Breast epithelium (tissue), 4 donors: ENCODE measurements at regions not wholly inside any gene's neighbourhood (a gene's known extent, or its start where the extent isn't known, plus 50 kb on each side); places are given as distances from the start of the nearest gene placed in this dataset.

Experiments used
- DNase-seq, 2 donors: peaks; one replicate each; pipeline ENCODE4 v3.0.0-alpha.2; 2019; ENCODE audit warnings: low spot score in 2 of 2
- H3K27ac ChIP-seq, 2 donors: fragments of 200-600 bp; sonication (generic) in 1 of 2; one replicate each; pipeline ENCODE4 v1.5.1; 2016 to 2019; ENCODE audit warnings: mild to moderate bottlenecking in 1 of 2
- H3K27me3 ChIP-seq, 2 donors: fragments of 200-600 bp; sonication (generic) in 1 of 2; one replicate each; pipeline versions ENCODE4 v1.5.1 to v1.6.0; 2017 to 2019; ENCODE audit warnings: control low read depth in 1 of 2, mild to moderate bottlenecking in 1 of 2
- H3K36me3 ChIP-seq: fragments of 200-600 bp; one replicate; pipeline ENCODE4 v1.5.1; 2019
- H3K4me1 ChIP-seq, 2 donors: fragments of 200-600 bp; sonication (generic); one replicate each; pipeline ENCODE4 v1.5.1; 2016 to 2019; ENCODE audit warnings: control low read depth in 1 of 2
- H3K4me3 ChIP-seq, 3 donors: fragments of 200-600 bp; sonication (generic); 1 replicate in 2 of 3; 2 replicates in 1 of 3; pipeline ENCODE4 v1.5.1; 2016 to 2019; ENCODE audit warnings: mild to moderate bottlenecking in 3 of 3, moderate library complexity in 2 of 3
- H3K9me3 ChIP-seq, 2 donors: fragments of 200-600 bp; sonication (generic) in 1 of 2; one replicate each; pipeline ENCODE4 v1.5.1; 2016 to 2019; ENCODE audit warnings: control low read depth in 1 of 2
- POLR2A ChIP-seq: fragments of 450-650 bp; IDR thresholded peaks from one replicate; pipeline ENCODE4 v1.6.1; 2016; ENCODE audit warnings: antibody characterized with exemption, mild to moderate bottlenecking, moderate library complexity
- POLR2AphosphoS5 ChIP-seq, 3 donors: sonication (generic); formaldehyde crosslinking; IDR thresholded peaks; one replicate each; pipeline ENCODE4 v1.6.1; 2017; ENCODE audit warnings: antibody characterized with exemption in 3 of 3
- intact Hi-C: fragments of 100-400 bp; cut with DNase I; formaldehyde crosslinking; loops from one replicate; pipeline ENCODE4 v1.15.1; 2023; ENCODE audit warnings: low total_unique reads
- TF ChIP-seq, protein P1 (sequence below), 3 donors: fragments of 450-650 bp; IDR thresholded peaks; one replicate each; pipeline ENCODE4 v1.5.1; 2016 to 2017; ENCODE audit warnings: antibody characterized with exemption in 3 of 3, mild to moderate bottlenecking in 3 of 3, moderate library complexity in 3 of 3

DNA sequence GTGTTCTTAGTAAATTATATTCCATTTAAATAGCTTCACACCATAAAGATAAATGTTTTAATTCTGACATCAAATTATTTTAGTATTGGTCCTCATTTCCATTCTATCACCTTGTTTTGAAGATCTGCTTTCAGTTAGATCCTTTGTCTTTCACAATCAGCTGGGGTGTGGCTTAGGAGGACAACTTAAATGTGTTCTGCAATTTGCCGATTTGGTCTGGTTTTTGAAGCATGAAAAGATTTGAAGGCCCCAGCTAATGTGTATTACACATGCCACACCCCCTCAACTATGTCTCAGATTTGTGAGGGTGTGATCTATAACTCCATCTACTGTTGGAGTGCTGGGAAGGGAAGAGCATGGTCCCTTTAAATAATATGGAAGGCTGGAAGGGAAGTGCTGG is 516.1 kb upstream of the GOLIM4 start:
- no peaks in the 10 kb centered on the region for H3K4me1 ChIP-seq
- no peaks in the 10 kb centered on the region for H3K27me3 ChIP-seq
- TF ChIP-seq POLR2AphosphoS5 (IDR thresholded peaks at IDR 0.05) (no peak), POLR2A (no peak)
- TF ChIP-seq, protein P1, sequence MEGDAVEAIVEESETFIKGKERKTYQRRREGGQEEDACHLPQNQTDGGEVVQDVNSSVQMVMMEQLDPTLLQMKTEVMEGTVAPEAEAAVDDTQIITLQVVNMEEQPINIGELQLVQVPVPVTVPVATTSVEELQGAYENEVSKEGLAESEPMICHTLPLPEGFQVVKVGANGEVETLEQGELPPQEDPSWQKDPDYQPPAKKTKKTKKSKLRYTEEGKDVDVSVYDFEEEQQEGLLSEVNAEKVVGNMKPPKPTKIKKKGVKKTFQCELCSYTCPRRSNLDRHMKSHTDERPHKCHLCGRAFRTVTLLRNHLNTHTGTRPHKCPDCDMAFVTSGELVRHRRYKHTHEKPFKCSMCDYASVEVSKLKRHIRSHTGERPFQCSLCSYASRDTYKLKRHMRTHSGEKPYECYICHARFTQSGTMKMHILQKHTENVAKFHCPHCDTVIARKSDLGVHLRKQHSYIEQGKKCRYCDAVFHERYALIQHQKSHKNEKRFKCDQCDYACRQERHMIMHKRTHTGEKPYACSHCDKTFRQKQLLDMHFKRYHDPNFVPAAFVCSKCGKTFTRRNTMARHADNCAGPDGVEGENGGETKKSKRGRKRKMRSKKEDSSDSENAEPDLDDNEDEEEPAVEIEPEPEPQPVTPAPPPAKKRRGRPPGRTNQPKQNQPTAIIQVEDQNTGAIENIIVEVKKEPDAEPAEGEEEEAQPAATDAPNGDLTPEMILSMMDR (IDR thresholded peaks at IDR 0.05), result no peak
- H3K9me3 ChIP-seq, result no peaks in the 10 kb centered on the region
- H3K4me3 ChIP-seq, result no peak overlapping the region
- no peaks in the 10 kb centered on the region for H3K36me3 ChIP-seq
- DNase-seq, result no peak
- H3K27ac ChIP-seq, result no peak overlapping the region
- intact Hi-C loops, result no loop called here

DNA sequence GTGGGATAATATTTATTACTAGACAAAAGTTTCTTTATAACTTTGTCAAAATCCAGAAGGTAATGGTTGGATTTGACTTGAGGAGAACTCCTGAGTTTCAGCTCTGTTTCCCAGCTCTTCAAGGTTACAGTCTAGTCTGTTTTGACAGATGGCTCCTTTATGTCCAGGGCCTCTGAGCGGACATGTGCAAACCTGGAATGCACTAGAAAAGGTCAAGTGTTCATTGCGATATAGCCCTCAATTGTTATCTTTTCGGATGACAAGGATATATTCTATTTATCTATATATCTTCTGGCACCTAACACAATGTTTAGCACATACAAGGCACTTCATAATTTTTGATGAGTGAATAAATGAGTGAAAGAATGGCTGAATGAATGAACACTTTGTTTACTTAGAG is 513.2 kb upstream of the GOLIM4 start:
- Histone ChIP-seq H3K4me3 (no peak overlapping the region), H3K27me3 (no peaks in the 10 kb centered on the region), H3K4me1 (no peaks in the 10 kb centered on the region), H3K27ac (no peak overlapping the region), H3K36me3 (no peaks in the 10 kb centered on the region), H3K9me3 (no peaks in the 10 kb centered on the region)
- TF ChIP-seq POLR2AphosphoS5 (IDR thresholded peaks at IDR 0.05), result no peak
- TF ChIP-seq POLR2A, result no peak
- TF ChIP-seq, protein P1 (IDR thresholded peaks at IDR 0.05), result no peak
- DNase-seq, result no peak
- intact Hi-C loops, result no loop called here

DNA sequence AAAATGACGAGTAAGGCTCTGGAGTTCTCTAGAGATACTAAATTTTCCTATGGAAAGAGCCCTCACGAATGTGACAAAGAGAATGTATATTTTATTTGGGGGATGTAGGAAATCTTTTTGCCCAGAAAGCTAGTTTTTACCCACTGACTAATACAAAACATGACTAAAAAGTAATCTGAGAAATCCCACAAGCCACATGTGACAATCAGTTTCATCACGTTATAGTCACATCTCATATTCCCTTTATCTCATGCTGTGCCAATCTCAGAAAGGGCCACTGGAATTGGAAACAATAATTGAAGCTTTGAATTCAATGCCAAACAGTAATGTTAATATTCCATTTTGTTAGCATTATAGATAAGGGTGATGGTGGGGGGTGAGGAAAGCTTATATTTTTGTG is 509.0 kb upstream of the GOLIM4 start:
- intact Hi-C loops, result no loop called here
- no peak for DNase-seq
- Histone ChIP-seq H3K36me3 (no peaks in the 10 kb centered on the region), H3K4me3 (no peak overlapping the region), H3K27ac (no peak overlapping the region), H3K27me3 (no peaks in the 10 kb centered on the region), H3K9me3 (no peaks in the 10 kb centered on the region), H3K4me1 (no peaks in the 10 kb centered on the region)
- TF ChIP-seq POLR2AphosphoS5 (IDR thresholded peaks at IDR 0.05), result no peak
- TF ChIP-seq, protein P1 (IDR thresholded peaks at IDR 0.05), result no peak
- TF ChIP-seq POLR2A, result no peak

DNA sequence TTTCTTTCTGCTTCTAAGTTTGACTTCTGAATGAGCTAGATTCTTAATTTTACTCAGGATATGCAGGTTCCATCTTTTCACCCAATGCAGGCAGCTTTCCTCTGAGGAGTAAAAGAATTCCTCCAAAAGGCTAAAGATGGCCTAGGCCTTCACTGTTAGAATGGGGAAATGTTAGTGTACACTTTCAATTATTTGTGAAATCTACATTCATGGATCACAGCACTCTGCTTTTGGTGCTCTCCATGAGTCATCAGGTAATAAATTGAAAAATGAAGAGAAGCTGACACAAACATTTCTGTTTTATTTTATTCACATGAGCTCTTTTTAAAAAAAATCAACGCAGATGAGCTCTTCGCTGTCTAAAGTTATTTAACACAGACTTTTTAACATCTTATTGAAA is 502.5 kb upstream of the GOLIM4 start:
- Histone ChIP-seq H3K4me1 (no peaks in the 10 kb centered on the region), H3K9me3 (no peaks in the 10 kb centered on the region), H3K27me3 (no peaks in the 10 kb centered on the region), H3K27ac (no peak overlapping the region), H3K4me3 (no peak overlapping the region), H3K36me3 (no peaks in the 10 kb centered on the region)
- no peak for DNase-seq
- intact Hi-C loops, result no loop called here
- TF ChIP-seq, protein P1 (IDR thresholded peaks at IDR 0.05), result no peak
- TF ChIP-seq POLR2AphosphoS5 (IDR thresholded peaks at IDR 0.05) (no peak), POLR2A (no peak)

DNA sequence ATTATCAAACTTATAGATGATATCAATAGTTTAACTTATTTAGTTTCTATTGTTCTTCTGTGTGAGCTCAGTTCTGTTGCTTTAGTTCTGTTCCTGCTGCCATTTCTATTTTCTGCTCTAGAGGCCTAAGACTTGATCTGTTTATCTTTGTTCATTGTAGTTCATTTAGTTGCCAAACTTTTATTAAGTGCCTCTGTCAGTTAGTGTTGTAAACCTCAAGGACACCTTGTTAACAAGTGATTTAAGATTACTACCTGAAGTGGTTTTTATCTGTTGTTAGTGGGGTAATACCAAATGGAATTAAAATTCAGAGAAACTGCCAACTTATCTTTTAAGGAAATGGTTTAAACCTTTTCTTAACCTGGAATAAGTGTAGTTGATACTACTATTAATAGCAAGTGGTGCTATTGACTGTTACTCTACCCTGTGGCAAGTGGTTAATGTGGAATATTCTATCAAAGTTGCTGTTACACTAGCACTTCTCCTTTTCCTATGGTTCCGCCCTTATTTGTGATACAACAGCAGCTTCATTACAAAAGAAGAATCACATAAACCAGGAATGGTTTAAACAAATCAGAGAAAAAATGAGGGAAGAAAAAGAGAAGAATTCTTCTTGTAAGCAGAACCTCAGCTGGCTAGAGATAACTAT is 500.6 kb upstream of the GOLIM4 start:
- Histone ChIP-seq H3K27me3 (no peaks in the 10 kb centered on the region), H3K27ac (no peak overlapping the region), H3K4me3 (no peak overlapping the region), H3K9me3 (no peaks in the 10 kb centered on the region), H3K36me3 (no peaks in the 10 kb centered on the region), H3K4me1 (no peaks in the 10 kb centered on the region)
- no peak for DNase-seq
- TF ChIP-seq POLR2A, result no peak
- TF ChIP-seq, protein P1 (IDR thresholded peaks at IDR 0.05), result no peak
- no peak for TF ChIP-seq POLR2AphosphoS5 (IDR thresholded peaks at IDR 0.05)
- intact Hi-C loops, result no loop called here
